GM10266 (cell line): ENCODE measurements at regions not wholly inside any gene's neighbourhood (a gene's known extent, or its start where the extent isn't known, plus 50 kb on each side); places are given as distances from the start of the nearest gene placed in this dataset.

Experiments
- DNase-seq: peaks from one replicate; pipeline ENCODE4 v3.0.0; 2012; ENCODE audit errors: extremely low spot score
- TF ChIP-seq, protein P1 (sequence below): IDR thresholded peaks from 2 replicates; pipeline ENCODE4 v1.5.1; 2012; ENCODE audit warnings: mild to moderate bottlenecking, low read depth; ENCODE audit not compliant: control insufficient read depth, insufficient read depth; ENCODE audit errors: missing control alignments

DNA sequence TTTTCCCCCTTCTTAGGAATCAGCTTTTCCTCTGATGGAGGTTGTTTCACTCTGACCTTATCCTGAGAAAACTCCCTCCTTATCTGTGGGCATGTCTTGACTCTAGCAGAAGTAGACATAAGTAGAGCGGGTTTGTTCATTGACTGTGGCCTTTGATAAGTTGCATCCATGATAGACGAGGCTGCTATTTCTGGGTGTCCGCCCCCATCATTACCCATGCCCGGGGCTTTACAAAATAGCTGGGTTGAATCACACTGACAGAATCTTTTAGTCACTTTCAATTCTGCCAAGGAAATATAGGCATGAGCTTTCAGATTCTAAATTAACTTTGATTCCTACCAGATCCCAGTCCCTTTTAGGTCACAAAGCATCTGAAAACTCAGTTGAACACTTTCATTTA, 223.8 kb downstream of the SEC61B start:
- no peak for DNase-seq
- TF ChIP-seq, protein P1, sequence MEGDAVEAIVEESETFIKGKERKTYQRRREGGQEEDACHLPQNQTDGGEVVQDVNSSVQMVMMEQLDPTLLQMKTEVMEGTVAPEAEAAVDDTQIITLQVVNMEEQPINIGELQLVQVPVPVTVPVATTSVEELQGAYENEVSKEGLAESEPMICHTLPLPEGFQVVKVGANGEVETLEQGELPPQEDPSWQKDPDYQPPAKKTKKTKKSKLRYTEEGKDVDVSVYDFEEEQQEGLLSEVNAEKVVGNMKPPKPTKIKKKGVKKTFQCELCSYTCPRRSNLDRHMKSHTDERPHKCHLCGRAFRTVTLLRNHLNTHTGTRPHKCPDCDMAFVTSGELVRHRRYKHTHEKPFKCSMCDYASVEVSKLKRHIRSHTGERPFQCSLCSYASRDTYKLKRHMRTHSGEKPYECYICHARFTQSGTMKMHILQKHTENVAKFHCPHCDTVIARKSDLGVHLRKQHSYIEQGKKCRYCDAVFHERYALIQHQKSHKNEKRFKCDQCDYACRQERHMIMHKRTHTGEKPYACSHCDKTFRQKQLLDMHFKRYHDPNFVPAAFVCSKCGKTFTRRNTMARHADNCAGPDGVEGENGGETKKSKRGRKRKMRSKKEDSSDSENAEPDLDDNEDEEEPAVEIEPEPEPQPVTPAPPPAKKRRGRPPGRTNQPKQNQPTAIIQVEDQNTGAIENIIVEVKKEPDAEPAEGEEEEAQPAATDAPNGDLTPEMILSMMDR, result no peak

DNA sequence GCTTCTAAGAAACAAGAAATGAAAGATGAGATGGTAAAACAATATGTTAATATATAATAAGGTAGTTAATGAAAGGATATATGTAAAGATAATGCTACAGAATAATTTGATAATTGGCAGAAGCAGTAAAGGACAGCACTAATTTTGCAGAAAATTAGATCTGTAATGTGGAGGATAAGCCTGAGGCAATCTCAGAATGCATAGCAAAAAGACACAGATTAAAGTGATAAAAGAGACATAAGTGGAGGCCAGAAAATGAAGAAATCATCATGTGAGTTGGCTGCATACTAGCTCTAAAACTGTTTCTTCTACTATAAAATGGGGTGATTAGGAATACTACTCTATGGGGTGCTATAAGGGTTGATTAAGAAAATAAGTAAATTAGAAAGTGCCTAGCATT, 225.9 kb downstream of the SEC61B start:
- TF ChIP-seq, protein P1, result no peak
- DNase-seq, result no peak

- TF ChIP-seq, protein P1, result no peak
- no peak for DNase-seq
Measured at GRCh38 chr9:99449726-99450125, 227.6 kb downstream of the SEC61B start.

DNA sequence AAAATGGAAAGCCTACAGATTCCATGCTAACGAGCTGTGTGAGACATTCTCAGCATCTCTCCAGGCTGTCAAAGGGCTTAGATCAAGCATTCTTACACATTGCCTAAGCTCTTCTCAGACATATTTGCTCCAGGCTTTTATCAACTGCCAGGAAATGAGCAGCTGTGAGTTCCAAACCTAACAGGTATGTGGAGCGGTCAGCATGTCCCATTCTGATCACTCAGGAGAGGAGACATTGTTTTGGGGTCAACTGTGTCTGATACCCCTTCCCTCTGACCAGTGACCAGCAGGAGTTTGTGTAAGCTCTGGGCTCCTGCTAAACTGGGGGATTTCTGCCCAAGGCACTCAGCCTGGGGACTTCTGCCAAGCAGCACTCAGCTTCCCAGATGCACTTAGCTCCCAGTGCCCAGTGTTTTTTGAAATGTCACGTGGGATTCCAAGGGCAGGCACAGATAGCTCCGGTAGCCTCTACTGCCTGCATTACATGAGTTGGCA, 229.1 kb downstream of the SEC61B start:
- DNase-seq, result no peak
- TF ChIP-seq, protein P1, result no peak

GRCh38 chr9:99457406-99457805, 235.3 kb downstream of the SEC61B start:
- TF ChIP-seq, protein P1, result no peak
- DNase-seq, result no peak

- TF ChIP-seq, protein P1, result no peak
- no peak for DNase-seq
Measured at GRCh38 chr9:99457981-99458380, 235.9 kb downstream of the SEC61B start.

- TF ChIP-seq, protein P1, result no peak
- DNase-seq, result no peak
Measured at GRCh38 chr9:99459919-99460318, 237.8 kb downstream of the SEC61B start.
